GM21423 (cell line): ENCODE measurements at regions not wholly inside any gene's neighbourhood (a gene's known extent, or its start where the extent isn't known, plus 50 kb on each side); places are given as distances from the start of the nearest gene placed in this dataset.
A peak's percentile ranks its signal among the peaks of the same experiment; 100 is the strongest.
"Not testable (repeated sequence)": the region's sequence is repeated elsewhere in the genome, so short reads cannot be mapped to it uniquely, and the experiment has no call there.

Experiments used
- ATAC-seq: cut with Tn5 transposase; IDR thresholded peaks from one replicate; pipeline ENCODE4 v1.9.1; 2021; ENCODE audit warnings: mild to moderate bottlenecking, moderate library complexity; ENCODE audit not compliant: unreplicated experiment

DNA sequence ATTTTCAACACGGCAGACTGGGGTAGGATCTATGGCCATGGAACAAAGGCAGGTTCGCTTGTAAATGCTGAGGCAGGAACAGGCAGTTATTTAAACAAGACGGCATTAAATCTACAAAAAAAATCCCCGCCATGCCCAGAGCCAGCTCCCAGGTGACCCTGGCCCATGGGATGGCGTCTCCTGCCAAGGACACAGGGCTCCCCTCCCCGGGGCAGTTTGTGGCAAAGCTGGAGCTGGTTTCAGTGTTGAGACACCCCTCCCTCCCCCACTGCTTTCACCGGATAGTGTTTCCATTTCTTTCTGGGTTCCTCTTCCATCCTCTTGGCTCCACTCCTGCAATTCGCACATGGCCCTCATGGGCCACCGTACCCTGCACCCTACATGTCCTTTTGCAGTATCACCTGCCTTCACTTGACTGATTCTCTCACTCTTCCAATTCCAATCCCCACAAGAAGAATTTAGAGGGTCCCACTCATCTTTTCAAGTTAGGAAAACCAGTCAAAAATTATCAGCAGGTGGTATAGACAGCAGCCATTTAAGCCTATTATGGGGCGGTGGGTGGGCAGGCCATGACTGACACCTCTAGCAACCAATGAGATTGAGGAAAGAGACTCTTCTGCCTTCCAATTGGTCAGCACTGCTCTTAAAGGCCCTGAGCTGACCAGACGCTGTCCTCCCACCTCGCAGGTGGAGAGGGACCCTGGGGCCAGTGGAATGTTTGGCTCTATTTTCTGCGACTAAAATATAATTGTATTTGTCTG, 52.0 kb downstream of the OLIG1 start:
- no peak for ATAC-seq

DNA sequence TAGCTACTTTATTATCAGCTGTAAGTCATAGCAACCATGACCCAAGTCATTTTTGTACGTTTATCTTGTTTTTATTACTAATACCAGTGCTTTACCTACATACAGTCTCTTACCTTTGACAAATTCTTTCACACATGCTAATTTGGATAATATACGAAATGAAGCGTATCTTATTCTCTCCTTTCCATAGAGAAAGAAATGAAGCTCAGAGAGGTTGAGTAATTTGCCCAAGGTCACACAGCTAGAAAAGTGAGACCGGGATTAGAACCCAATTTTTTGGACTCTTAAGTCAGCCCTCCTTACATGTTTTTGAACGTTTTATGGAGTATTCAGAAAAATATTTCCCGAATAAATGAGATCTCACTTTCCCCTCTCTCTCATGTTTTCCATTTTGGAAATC, 52.6 kb downstream of the OLIG1 start:
- no peak for ATAC-seq

DNA sequence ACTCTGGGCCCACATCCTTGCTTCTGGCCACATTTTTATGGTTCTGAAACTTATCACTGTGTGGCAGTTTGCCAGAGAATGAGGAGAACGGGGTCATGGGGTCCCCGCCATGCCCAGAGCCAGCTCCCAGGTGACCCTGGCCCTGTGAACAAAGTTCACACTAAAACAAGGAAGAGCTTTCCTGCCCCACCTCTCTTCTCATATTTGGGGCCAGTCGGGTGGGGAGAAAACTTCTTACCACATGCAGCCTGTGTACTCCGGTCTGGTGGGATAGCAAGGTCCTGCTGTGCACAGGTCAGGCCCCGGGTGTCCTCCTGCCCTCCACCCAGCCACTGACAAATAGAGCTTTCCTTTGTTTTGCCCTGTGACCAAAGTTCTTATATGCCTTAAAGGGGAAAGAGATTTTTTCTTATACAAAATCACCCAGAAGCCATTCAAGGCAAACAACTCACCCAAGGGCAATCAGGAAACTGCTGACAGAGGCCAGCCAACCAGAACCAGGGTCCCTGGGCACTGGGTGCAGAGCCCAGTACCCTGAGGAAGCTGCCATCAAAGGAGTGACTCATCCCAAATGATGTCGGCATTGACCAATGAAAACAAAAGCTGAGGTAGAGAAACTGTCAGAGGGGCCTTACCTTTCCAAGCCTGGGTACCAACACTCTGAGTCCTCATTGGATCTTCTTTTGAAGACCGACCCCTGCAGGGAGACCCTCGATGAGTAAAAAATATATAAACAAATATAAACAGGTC, 53.6 kb downstream of the OLIG1 start:
- ATAC-seq = no peak

DNA sequence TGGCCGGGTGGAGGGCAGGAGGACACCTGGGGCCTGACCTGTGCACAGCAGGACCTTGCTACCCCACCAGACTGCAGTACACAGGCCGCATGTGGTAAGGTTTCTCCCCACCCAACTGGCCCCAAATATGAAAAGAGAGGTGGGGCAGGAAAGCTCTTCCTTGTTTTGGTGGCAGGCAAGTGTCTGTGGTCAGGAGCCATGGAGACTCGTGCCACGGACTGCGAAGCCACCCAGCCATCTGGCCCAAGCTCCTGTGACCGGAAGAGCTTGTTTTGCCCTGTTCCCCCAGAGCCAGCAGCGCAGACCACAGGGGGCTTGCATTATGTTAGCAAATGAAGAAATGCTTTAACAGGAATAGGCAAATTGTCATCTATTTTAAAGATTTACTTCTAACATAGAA, 54.9 kb downstream of the OLIG1 start:
- ATAC-seq = no peak

DNA sequence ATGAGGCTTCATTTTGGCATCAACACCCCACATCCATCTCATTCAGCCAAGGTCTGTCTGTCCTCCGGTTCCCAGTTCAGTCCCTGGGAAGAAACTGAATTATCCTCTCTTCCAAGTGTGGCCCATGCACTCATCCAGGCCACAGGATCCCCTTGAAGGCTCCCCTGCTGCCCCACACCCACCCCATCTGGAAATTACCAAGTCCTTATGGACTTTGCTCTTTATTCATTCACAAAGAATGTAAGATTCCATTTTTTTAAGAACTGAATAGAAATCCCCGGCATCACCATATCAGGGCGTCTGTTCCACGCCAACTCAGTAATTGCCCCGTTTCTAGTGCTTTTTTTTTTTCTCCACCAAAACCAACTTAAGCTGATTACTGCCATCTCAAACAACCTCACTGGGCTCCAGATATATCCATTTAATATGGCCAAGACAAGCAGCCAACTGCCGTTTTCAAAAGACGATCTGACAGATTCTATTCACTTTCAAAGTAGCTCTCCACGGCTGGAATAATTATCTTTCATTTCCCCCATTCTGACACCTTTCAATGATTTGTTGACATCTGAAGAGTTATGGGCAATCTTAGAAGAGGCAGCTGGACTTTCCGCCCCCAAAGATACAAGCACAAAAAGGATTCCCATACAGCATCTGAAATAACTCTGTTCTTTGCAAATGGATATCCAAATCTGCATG, 55.9 kb downstream of the OLIG1 start:
- ATAC-seq = no peak

DNA sequence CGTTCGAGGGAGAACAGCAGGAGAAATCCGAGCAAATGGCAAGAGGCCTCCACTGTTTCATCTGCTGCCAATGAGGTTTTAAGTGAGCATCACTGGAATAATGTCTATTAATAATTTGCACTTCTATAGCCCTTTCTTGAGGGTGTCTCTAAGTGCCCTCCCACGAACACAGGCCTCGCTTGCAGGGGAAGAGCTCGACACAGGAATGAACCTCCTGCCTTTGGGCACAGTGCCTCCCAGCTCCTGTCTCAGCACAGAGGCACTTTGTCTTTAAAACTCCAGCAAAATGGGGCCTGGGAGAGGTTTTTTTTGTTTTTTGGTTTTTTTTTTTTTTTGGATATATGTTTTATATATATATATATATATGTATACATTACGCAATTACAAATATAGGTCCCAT, 56.6 kb downstream of the OLIG1 start:
- ATAC-seq = no peak

DNA sequence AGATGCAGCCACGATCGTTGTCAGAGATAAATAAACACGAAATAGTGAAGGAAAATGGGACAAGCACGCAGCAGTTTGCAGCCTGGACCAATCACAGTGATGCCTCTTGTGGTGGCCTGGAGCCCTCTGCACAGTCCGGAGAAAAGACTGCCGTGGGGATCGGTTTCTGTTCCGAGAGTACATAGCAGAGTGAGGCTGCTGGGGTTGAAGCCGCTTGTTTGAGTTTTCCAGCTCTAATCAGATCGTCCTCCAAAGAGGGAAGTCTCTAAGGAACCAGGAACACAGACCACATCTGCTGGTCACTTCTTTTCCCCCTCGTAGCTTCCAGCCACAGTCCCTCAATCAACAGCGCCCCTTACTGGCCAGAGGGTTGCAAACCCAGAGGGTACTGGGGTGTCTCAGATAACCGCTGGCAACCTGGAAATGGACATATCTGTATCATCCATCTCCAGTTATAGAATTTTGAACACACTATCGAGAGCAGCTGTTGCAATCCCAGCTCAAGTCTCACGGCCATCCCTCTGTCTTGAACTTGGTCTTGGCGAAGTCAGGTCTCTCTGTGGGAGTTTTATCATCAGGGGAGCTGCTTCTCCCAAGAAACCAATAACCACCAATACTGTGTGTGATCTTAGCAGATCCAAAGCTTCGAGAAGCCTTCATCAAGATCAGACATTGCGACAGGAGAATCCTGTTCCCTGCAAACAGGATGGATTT, 57.4 kb downstream of the OLIG1 start:
- peak; percentile 42 for ATAC-seq

DNA sequence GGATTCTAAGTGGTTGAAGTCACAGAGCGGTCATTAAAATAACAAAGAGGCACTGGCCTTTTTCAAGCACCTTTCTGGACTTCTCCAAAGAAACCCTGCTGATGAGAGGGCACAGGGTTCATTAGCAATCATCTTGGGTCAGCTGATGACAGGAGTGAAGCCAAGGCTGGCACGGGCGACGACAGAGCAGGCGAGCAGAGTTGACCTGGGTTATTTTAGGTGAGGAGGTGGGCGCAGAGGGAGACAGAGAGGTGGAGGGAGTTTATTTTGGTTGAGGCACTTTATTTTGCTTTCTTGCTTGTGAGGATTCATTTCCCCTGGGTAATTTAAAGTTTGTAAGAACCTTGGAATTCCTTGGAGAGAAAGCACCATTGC, 57.9 kb downstream of the OLIG1 start:
- ATAC-seq = no peak

DNA sequence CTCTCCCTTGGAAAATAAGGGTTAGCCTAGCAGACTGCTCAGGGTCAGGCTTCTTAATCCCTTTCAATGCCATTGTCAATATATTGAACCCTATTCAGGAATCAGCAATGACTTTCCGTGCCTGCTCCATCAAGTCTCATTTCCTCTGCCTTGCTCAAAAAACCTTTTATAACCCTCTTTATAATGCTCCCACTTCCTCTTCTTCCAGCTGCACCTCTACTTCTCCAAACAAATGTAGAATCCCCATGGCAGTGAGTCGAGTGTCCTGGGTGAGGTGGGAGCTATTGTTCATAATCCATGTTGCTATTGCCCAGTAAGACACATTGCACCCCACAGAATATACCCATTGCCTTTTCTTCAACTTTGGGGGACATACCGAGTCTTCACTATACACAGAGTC, 58.6 kb downstream of the OLIG1 start:
- no peak for ATAC-seq

DNA sequence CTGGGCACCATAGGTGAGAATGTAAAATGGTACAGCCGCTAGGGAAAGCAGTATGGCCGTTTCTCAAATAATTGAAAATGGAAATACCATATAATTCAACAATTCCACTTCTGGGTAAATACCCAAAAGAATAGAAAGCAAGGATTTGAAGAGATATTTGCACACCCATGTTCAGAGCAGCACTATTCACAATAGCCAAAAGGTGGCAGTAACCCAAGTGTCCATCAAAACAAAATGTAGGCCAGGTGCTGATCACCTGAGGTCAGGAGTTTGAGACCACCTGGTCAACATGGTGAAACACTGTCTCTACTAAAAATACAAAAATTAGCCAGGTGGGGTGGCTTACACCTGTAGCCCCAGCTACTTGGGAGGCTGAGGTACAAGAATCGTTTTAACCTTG, 62.1 kb downstream of the OLIG1 start:
- no peak for ATAC-seq

DNA sequence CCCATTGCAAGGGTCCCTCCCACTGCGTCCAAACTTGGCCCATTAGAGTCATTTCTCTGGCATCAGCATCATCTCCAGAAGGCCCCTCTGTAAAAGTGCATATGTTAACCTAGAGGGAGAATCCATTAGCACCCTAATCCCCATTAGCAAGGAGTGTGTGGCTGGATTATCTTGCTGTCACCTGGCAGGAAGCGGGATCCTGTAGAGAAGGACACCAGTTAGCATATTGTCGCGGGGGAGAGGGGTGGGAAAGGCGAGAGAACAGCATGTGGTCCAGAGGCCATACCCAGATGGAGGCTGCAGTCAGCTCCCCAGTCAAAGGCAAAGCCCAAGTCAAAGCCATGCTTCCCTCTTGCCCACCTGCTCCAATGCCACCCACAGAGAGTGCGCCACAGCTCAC, 64.0 kb downstream of the OLIG1 start:
- no peak for ATAC-seq

DNA sequence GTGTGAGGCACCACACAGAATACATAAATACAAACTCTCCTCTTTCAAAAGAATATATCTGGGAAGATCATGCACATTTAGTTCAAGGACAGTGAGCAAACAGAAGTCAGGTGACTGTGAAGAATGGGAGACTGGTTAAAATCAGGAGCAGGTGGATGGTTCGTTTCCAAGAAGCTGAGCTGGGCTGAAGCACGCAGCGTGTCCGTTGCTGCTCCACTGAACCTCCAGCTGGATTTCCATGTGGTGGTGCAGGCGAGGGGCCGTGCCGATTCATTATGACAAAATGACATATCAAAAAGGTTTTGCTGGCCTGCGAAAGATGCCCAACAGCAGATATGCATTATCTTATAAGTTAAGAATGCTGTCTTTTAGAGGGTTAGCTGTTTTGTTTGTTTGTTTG, 66.0 kb downstream of the OLIG1 start:
- no peak for ATAC-seq

DNA sequence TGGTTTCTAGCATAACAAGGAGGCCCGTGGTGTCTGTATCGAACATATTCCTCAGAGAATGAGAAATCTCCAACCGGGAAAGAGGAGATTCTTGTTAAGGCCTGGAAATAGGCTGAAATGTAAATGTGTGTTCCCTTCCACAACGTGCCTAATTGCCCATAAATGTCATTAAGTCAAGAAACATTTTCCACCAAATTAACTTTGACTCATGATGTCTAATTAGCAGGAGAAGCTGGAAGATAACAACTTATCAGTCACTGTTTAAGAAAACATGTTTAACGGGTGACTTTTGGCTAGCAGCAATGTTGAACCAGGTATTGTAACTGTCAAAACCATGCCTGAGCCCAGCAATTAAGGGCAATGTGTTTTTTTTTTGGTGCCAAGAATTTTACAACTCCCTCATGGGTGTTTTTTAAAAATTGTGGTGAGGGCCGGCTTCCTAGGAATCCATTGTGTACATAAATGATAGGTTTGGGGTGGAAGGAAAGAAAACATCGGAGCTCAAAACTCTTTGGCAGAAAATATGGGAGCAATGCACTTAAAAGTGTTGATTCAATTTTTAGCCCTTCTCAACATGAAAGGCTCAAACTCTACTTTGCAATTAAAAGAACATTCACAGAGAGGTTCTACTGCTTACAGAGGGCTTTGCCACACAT, 67.0 kb downstream of the OLIG1 start:
- ATAC-seq = no peak

DNA sequence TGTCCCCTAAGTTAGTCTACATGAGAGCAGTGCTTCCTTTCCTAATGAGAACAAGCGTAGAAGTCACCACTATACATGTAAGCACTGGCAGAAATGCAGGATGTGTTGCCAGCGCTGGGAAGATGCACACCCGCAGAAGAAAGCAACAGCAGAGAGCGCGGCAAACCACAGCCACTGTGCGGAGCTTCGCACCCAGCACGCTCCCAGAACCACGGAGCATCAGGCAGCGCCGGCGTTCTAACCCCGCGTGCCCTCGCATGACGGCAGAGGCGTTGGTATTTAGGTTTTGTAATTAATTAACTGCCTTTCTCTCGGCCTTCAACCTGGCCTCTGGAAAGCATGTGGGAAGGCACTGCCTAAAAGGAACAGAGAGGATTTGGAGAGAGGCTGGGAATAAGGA, 69.1 kb downstream of the OLIG1 start:
- ATAC-seq = no peak

DNA sequence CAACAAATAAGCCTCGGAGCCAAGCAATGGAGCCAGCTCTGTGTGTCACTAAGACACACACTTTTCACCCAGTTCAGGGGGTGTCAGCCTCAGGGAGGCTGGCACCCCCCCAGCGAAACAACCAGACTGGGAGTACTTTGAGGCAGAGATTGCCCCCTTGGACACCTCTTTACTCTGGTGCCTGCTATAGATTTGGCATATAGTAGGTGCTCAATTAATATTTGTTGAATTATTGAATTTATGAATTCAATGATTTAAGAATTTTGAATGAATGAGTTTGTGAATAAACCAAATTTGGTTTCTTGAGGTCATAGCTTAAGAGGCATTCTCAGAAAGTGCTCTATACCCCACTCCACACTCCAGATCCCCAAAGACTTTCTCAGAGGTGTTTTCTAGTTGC, 70.3 kb downstream of the OLIG1 start:
- ATAC-seq = no peak

DNA sequence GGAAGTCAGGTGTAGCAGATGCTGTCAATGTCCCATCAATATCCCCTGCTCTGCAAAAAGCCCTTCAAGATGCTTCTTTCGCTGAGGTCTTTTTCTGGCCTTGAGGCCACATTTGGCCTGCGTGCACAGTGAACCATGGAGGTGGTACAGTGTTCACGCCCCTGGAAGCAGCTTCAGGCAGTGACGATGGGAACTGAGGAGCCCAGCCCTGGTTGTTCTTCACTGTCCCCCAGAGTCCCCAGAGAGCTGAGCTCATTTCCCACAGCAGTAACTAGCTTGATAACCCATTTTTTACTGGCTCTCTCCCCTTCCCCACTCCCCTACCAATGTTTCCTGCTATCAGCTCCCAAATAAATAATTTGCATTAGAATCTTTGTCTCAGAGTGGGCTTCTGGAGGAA, 76.5 kb downstream of the OLIG1 start:
- ATAC-seq = no peak

DNA sequence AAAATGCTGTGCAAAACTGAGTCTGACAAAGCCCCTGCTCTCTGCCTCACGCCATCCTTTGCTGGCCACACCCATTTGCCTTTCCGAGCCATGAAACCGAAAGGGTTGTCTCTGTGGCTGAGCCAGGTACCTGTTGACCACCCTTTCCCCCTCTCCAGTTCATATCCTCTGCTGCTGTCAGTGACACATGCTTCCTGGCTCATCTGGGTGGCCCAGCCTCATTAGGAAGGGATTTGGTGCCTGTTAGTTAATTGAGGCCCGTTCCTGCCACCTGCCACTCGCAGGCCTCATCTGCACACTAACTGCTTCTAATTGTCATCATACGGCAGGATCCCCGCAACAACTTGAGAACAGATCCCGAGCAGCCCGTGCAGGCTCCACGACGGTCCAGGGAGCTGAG, 79.2 kb downstream of the OLIG1 start:
- no peak for ATAC-seq

DNA sequence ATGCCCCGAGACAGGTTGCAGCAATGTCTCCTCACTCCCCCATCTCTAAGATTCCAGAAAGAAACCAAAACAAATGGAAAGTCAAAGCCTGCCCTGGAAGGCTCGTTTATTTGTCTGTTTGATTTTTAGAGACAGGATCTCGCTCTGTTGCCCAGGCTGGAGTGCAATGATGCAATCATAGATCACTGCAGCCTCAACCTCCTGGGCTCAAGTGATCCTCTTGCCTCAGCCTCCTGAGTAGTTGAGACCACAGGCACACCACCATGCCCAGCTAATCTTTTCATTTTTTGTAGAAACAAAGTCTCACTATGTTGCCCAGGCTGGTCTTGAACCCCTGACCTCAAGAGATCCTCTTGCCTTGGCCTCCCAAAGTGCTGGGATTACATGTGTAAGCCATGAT, 78.8 kb upstream of the IFNAR2 start:
- not testable (repeated sequence) for ATAC-seq

DNA sequence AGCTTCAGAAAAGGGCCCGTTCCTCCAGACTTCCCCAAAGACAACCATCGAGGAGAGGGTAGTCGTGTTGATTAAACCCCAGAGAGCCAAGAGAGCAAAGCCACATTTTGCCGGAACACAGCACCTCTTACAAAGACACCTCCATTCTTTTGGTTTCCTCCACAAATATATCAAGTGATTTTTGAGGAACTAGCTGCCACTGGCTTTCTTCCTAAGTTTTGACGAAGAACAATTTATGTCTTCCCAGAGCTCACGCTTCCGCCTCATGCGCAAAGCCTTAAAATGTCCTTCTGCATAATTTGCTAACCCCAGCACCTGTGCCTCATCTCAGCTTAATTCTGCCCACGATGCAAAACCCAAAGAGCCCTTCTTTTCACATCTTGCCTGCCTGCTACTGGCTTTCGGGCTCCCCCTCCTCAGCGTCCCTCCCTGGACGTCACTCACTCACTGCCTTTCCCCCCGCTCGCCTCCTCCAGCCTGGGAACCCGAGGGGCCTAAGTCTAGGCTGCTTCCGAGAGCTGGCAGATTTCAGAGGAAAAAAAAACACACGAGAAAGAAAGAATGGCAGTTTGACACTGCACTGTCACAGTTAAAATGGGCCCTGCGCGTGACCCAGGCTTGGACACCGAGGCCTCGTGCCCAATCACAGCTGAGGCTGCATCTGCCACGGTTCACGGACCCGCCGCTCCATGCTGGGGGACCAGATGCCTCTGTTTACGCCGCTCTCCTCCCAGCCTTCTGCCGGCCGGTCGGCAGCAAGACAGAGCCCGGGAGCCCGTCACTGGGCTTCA, 77.6 kb upstream of the IFNAR2 start:
- no peak for ATAC-seq

DNA sequence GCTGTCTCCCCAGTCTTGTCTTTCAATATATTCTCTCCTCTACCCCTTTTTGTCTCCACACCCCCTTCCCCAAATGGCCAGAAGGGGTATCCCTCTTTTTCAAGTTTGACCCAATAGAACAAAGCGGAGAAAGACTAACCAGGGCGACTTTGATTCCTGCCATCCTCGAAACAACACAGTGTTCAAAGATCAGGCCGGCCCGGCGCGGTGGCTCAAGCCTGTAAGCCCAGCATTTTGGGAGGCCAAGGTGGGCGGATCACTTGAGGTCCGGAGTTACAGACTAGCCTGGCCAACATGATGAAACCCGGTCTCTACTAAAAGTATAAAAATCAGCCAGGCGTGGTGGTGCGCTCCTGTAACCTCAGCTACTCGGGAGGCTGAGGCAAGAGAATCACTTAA, 77.0 kb upstream of the IFNAR2 start:
- no peak for ATAC-seq
